ENCODE measurements at regions not wholly inside any gene's neighbourhood (a gene's known extent, or its start where the extent isn't known, plus 50 kb on each side); places are given as distances from the start of the nearest gene placed in this dataset.

- H3K4me2 ChIP-seq (ENCODE audit: control insufficient read depth, extremely low read depth, insufficient read depth, low read depth, low read length), result no peak overlapping the region
- no peaks in the 10 kb centered on the region for H3K27me3 ChIP-seq (ENCODE audit: control insufficient read depth, extremely low read depth, insufficient read depth, low read length)
- H3K79me2 ChIP-seq (ENCODE audit: control insufficient read depth, insufficient read depth, low read length), result no peaks in the 10 kb centered on the region
- no peaks in the 10 kb centered on the region for H3K9me1 ChIP-seq (ENCODE audit: control insufficient read depth, extremely low read depth, insufficient read depth, low read length)
- no peaks in the 10 kb centered on the region for H4K20me1 ChIP-seq (ENCODE audit: control insufficient read depth, extremely low read depth, insufficient read depth, low read length)
- H3K36me3 ChIP-seq (ENCODE audit: control insufficient read depth in 2 of 2, extremely low read depth in 1 of 2, insufficient read depth in 2 of 2, low read length in 2 of 2), result no peaks in the 10 kb centered on the region
- no peaks in the 10 kb centered on the region for H3K4me1 ChIP-seq (ENCODE audit: control insufficient read depth, extremely low read depth, insufficient read depth, low read length)
- H2AFZ ChIP-seq (ENCODE audit: control insufficient read depth, low read length), result no peak overlapping the region
- dilution Hi-C loops (cut with MboI; ENCODE audit: extremely low pct_ligation_motif_present, low sequenced_read_pairs), result no loop called here
- H3K9me3 ChIP-seq (ENCODE audit: control insufficient read depth, low read depth, low read length), result peaks cover 5% of the 10 kb centered on the region
- DNase-seq (ENCODE audit: low read depth, low spot score) (no peak), FAIRE-seq (no peak)
- no peak overlapping the region for H3K9ac ChIP-seq (ENCODE audit: control insufficient read depth, extremely low read depth, insufficient read depth, low read length)
- no peak overlapping the region for H3K4me3 ChIP-seq (ENCODE audit: control insufficient read depth in 2 of 3, extremely low read depth in 1 of 3, insufficient read depth in 2 of 3, low read depth in 1 of 3, low read length in 3 of 3)
- H3K27ac ChIP-seq (ENCODE audit: control insufficient read depth, insufficient read depth, low read length), result no peak overlapping the region
- no peak for TF ChIP-seq EZH2 (IDR thresholded peaks at IDR 0.05; ENCODE audit: low read length)
- TF ChIP-seq, protein P1, sequence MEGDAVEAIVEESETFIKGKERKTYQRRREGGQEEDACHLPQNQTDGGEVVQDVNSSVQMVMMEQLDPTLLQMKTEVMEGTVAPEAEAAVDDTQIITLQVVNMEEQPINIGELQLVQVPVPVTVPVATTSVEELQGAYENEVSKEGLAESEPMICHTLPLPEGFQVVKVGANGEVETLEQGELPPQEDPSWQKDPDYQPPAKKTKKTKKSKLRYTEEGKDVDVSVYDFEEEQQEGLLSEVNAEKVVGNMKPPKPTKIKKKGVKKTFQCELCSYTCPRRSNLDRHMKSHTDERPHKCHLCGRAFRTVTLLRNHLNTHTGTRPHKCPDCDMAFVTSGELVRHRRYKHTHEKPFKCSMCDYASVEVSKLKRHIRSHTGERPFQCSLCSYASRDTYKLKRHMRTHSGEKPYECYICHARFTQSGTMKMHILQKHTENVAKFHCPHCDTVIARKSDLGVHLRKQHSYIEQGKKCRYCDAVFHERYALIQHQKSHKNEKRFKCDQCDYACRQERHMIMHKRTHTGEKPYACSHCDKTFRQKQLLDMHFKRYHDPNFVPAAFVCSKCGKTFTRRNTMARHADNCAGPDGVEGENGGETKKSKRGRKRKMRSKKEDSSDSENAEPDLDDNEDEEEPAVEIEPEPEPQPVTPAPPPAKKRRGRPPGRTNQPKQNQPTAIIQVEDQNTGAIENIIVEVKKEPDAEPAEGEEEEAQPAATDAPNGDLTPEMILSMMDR (optimal IDR thresholded peaks at IDR 0.05 in 1 of 3, IDR thresholded peaks at IDR 0.05 in 1 of 3, conservative IDR thresholded peaks at IDR 0.05 in 1 of 3; ENCODE audit: extremely low read depth in 1 of 3, insufficient read depth in 2 of 3, low read length in 3 of 3), result no peak
These were observed 1115.8 kb upstream of the RBFOX1 start for GRCh38 chr16:6216836-6217235.

DNA sequence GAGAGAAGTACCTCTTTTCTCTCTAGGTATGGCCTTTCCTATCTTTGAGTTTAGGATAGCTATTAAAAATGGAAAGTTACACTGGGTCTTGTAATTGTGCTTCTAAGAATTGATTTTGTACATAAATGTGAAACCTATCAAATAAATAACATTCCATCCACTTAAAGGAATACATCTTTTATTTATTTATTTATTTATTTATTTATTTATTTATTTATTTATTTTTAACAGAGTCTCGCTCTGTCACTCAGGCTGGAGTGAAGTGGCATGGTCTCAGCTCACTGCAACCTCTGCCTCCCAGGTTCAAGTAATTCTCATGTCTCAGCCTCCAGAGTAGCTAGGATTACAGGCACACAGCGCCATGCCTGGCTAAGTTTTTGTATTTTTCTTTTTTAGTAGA is 1114.0 kb upstream of the EEF2KMT start:
- dilution Hi-C loops (cut with MboI; ENCODE audit: extremely low pct_ligation_motif_present, low sequenced_read_pairs), result no loop called here
- no peak overlapping the region for H3K4me3 ChIP-seq (ENCODE audit: control insufficient read depth in 2 of 3, extremely low read depth in 1 of 3, insufficient read depth in 2 of 3, low read depth in 1 of 3, low read length in 3 of 3)
- H3K27me3 ChIP-seq (ENCODE audit: control insufficient read depth, extremely low read depth, insufficient read depth, low read length), result no peaks in the 10 kb centered on the region
- TF ChIP-seq EZH2 (IDR thresholded peaks at IDR 0.05; ENCODE audit: low read length), result no peak
- TF ChIP-seq, protein P1 (optimal IDR thresholded peaks at IDR 0.05 in 1 of 3, IDR thresholded peaks at IDR 0.05 in 1 of 3, conservative IDR thresholded peaks at IDR 0.05 in 1 of 3; ENCODE audit: extremely low read depth in 1 of 3, insufficient read depth in 2 of 3, low read length in 3 of 3), result no peak
- no peaks in the 10 kb centered on the region for H3K36me3 ChIP-seq (ENCODE audit: control insufficient read depth in 2 of 2, extremely low read depth in 1 of 2, insufficient read depth in 2 of 2, low read length in 2 of 2)
- H3K79me2 ChIP-seq (ENCODE audit: control insufficient read depth, insufficient read depth, low read length), result no peaks in the 10 kb centered on the region
- H3K4me1 ChIP-seq (ENCODE audit: control insufficient read depth, extremely low read depth, insufficient read depth, low read length), result no peaks in the 10 kb centered on the region
- H3K4me2 ChIP-seq (ENCODE audit: control insufficient read depth, extremely low read depth, insufficient read depth, low read depth, low read length), result no peak overlapping the region
- H4K20me1 ChIP-seq (ENCODE audit: control insufficient read depth, extremely low read depth, insufficient read depth, low read length), result no peaks in the 10 kb centered on the region
- H3K27ac ChIP-seq (ENCODE audit: control insufficient read depth, insufficient read depth, low read length), result no peak overlapping the region
- H3K9me3 ChIP-seq (ENCODE audit: control insufficient read depth, low read depth, low read length), result peaks cover 5% of the 10 kb centered on the region
- H2AFZ ChIP-seq (ENCODE audit: control insufficient read depth, low read length), result no peak overlapping the region
- no peak for FAIRE-seq
- DNase-seq (ENCODE audit: low read depth, low spot score), result no peak
- H3K9me1 ChIP-seq (ENCODE audit: control insufficient read depth, extremely low read depth, insufficient read depth, low read length), result no peaks in the 10 kb centered on the region
- H3K9ac ChIP-seq (ENCODE audit: control insufficient read depth, extremely low read depth, insufficient read depth, low read length), result no peak overlapping the region

Data from keratinocyte (primary cell).